Pancreas (tissue), 10 donors: ENCODE measurements at regions not wholly inside any gene's neighbourhood (a gene's known extent, or its start where the extent isn't known, plus 50 kb on each side); places are given as distances from the start of the nearest gene placed in this dataset.

Source experiments
- ATAC-seq, 4 donors: fragments of 200-7000 bp; cut with Tn5 transposase; one replicate each; pipeline versions ENCODE4 v1.8.0 to v1.9.1; 2020; ENCODE audit warnings: mild to moderate bottlenecking in 4 of 4, moderate library complexity in 4 of 4
- DNase-seq, 6 donors: peaks; one replicate each; pipeline ENCODE4 v3.0.0-alpha.2; 2020
- FAIRE-seq: peaks from 2 replicates; lab custom pipeline; 2012; peaks lifted over from hg19 to GRCh38; lab: Jason Lieb, UNC
- H3K27ac ChIP-seq, 4 donors: fragments of 200-600 bp; sonication (generic); 1 replicate in 3 of 4; 2 replicates in 1 of 4; pipeline versions ENCODE4 v1.5.0 to v1.8.0; 2020
- H3K27me3 ChIP-seq, 4 donors: fragments of 200-600 bp; one replicate each; pipeline ENCODE4 v1.8.0; 2021
- H3K36me3 ChIP-seq, 3 donors: fragments of 200-600 bp; sonication (generic) in 1 of 3; one replicate each; pipeline versions ENCODE4 v1.5.0 to v1.8.0; 2020 to 2021
- H3K4me1 ChIP-seq, 3 donors: fragments of 200-600 bp; one replicate each; pipeline ENCODE4 v1.8.0; 2021
- H3K4me3 ChIP-seq, 4 donors: fragments of 200-600 bp; sonication (generic) in 2 of 4; one replicate each; pipeline versions ENCODE4 v1.5.0 to v1.8.0; 2020 to 2021
- H3K9me3 ChIP-seq, 4 donors: fragments of 200-600 bp; one replicate each; pipeline ENCODE4 v1.8.0; 2021
- WGBS, 2 donors: extraction: QIAGEN DNeasy Blood & Tissue Kit; methylation state at CpG; one replicate each; pipeline ENCODE4 v1.1.7; 2013; 5-methylcytosine and 5-hydroxymethylcytosine counted together
- intact Hi-C, 3 donors: fragments of 100-400 bp; cut with DNase I; formaldehyde crosslinking; loops; one replicate each; pipeline versions ENCODE4 v1.11.1 to v1.14.2; 2022
- TF ChIP-seq, protein P1 (sequence below), 4 donors: fragments of 200-600 bp; sonication (generic) in 3 of 4; IDR thresholded peaks; one replicate each; pipeline versions ENCODE4 v1.5.0 to v1.8.0; 2021; ENCODE audit warnings: antibody characterized with exemption in 4 of 4
- donor health status: healthy with polysubstance abuse.
- donor health status: DM: no; HTN: no; CAD: no; lungs with moderate emphysema.
- donor health status: DM: no; HTN: no; CAD: no.
- donor health status: control.
- donor health status: control.
- donor health status: Bipolar disorder and iron deficiency.
- donor health status: DM: yes; HTN: yes; CAD: no.
- donor health status: DM: no; HTN: no; CAD: no.
- donor health status: DM: no; HTN: no; CAD: no.
- donor health status: DM: yes; HTN: yes; CAD: no.

DNA sequence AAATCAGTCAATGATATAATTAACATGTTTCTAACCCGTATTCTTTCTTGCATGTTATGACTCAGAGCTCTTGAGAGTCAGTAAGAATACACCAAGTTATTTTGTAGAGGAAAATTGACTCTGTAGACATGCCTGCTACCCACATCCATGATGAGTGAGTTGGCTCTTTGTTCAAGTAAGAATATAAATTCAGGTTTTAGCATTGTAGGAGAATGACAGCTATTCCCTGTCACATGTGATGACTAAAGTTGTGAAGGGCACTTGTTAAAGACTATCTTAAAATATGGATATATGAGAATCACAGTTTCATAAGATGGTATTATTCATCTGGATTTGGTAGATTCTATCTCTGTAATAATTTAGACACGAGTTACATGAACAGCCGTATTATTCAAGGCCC lies 209.1 kb downstream of the CCDC59 start:
- intact Hi-C loops, result no loop called here
- Histone ChIP-seq H3K27me3 (no peaks in the 10 kb centered on the region), H3K27ac (no peak overlapping the region), H3K4me1 (no peaks in the 10 kb centered on the region), H3K4me3 (no peak overlapping the region), H3K9me3 (no peaks in the 10 kb centered on the region), H3K36me3 (no peaks in the 10 kb centered on the region)
- DNase-seq (no peak), ATAC-seq (no peak), FAIRE-seq (no peak)
- WGBS, 2 donors, result 51 to 66% methylated on average over 3 of the region's 3 CpGs
- TF ChIP-seq, protein P1, sequence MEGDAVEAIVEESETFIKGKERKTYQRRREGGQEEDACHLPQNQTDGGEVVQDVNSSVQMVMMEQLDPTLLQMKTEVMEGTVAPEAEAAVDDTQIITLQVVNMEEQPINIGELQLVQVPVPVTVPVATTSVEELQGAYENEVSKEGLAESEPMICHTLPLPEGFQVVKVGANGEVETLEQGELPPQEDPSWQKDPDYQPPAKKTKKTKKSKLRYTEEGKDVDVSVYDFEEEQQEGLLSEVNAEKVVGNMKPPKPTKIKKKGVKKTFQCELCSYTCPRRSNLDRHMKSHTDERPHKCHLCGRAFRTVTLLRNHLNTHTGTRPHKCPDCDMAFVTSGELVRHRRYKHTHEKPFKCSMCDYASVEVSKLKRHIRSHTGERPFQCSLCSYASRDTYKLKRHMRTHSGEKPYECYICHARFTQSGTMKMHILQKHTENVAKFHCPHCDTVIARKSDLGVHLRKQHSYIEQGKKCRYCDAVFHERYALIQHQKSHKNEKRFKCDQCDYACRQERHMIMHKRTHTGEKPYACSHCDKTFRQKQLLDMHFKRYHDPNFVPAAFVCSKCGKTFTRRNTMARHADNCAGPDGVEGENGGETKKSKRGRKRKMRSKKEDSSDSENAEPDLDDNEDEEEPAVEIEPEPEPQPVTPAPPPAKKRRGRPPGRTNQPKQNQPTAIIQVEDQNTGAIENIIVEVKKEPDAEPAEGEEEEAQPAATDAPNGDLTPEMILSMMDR (IDR thresholded peaks at IDR 0.05), result no peak

DNA sequence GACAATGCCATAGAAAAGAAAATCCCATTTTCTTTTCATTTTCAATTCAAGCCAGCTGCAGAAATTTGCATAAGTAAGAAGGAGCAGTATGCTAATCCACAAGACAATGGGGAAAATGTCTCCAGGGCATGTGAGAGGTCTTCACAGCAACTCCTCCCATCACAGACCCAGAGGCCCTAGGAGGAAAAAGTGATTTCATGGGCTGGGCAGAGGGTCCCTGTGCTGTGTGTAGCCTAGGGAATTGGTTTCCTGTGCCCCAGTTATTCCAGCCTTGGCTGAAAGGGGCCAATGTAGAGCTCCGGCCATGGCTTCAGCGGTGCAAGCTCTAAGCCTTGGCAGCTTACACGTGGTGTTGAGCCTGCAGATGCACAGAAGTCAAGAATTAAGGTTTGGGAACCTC lies 211.4 kb downstream of the CCDC59 start:
- H3K27me3 ChIP-seq, result no peaks in the 10 kb centered on the region
- DNase-seq, result no peak
- H3K36me3 ChIP-seq, result no peaks in the 10 kb centered on the region
- H3K9me3 ChIP-seq, result no peaks in the 10 kb centered on the region
- 50 to 71% methylated on average over 3 of the region's 3 CpGs for WGBS, 2 donors
- no peaks in the 10 kb centered on the region for H3K4me1 ChIP-seq
- no peak overlapping the region for H3K4me3 ChIP-seq
- no peak overlapping the region for H3K27ac ChIP-seq
- FAIRE-seq, result no peak
- no peak for ATAC-seq
- intact Hi-C loops, result no loop called here
- TF ChIP-seq, protein P1 (IDR thresholded peaks at IDR 0.05), result no peak

DNA sequence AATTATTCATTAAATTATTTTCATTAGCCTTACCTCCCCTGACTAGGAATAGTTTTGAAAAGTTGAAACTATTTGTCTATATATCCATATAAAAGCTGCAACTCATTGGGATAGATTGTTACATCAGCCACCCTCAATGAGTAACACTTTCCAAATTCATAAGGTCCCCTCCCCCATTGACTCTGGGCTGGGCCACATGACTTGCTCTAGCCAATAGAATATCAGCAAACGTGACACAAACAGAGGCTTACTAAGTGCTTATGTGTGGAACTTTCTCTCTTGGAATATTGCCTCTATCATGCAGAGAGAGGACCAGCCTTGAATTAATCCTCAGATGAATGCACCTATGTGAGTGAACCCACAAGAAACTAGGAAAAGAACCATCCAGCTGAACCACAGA lies 213.7 kb downstream of the CCDC59 start:
- intact Hi-C loops, result no loop called here
- FAIRE-seq, result no peak

DNA sequence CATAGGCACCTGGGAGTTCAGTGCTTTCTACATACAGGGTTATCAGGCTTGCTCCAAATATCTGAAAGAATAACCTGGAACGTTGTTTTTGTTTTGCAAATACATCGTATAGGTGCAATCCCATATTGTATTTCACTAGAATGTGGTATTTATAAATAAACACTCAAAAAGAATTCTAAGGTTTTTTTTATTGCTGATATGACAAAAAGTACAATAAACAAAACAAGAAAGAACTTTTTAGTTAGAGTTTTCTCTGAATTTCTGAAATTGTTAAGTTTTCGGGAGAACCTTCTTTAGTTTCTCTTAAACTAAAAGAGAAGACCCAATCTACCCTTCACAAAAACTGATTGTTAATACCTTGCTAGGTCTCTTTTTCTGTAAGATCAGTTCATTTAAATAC lies 225.8 kb downstream of the CCDC59 start:
- Histone ChIP-seq H3K4me1 (no peaks in the 10 kb centered on the region), H3K9me3 (no peaks in the 10 kb centered on the region), H3K27ac (no peak overlapping the region), H3K27me3 (no peaks in the 10 kb centered on the region), H3K36me3 (no peaks in the 10 kb centered on the region), H3K4me3 (no peak overlapping the region)
- TF ChIP-seq, protein P1 (IDR thresholded peaks at IDR 0.05), result no peak
- FAIRE-seq (no peak), ATAC-seq (no peak), DNase-seq (no peak)
- intact Hi-C loops, result no loop called here
- WGBS, 2 donors, result 75 to 86% methylated on average over 3 of the region's 3 CpGs

More for the DNA sequence above, 213.7 kb downstream of the CCDC59 start:
- H3K27me3 ChIP-seq, result no peaks in the 10 kb centered on the region
- ATAC-seq (no peak), DNase-seq (no peak)
- H3K4me3 ChIP-seq, result no peak overlapping the region
- no peaks in the 10 kb centered on the region for H3K4me1 ChIP-seq
- 24 to 39% methylated on average over 1 of the region's 1 CpG for WGBS, 2 donors
- TF ChIP-seq, protein P1 (IDR thresholded peaks at IDR 0.05), result no peak
- H3K27ac ChIP-seq, result no peak overlapping the region
- H3K36me3 ChIP-seq, result no peaks in the 10 kb centered on the region
- H3K9me3 ChIP-seq, result no peaks in the 10 kb centered on the region

DNA sequence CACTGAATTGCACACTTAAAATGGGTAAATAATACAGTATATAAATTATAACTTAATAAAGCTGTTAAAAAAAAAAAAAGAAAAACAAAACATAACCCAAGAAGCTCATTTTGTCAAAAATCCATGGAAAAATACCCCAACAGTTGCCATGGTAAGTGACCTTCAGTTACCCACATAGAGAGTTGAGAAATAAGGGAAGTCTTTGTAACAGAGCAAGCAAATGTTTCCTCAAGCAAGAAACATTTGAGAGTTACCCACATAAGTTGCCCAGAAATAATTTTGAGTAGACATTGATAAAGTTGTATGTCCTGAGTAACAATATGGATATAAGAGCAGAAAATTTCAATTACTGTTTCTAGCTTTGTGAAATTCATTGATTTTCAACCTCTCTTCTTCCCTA lies 227.4 kb downstream of the CCDC59 start:
- Histone ChIP-seq H3K27ac (no peak overlapping the region), H3K27me3 (no peaks in the 10 kb centered on the region), H3K4me3 (no peak overlapping the region), H3K9me3 (no peaks in the 10 kb centered on the region), H3K36me3 (no peaks in the 10 kb centered on the region), H3K4me1 (no peaks in the 10 kb centered on the region)
- TF ChIP-seq, protein P1 (IDR thresholded peaks at IDR 0.05), result no peak
- ATAC-seq, result peak in 1 of 4 donors; percentile 29
- intact Hi-C loops, result no loop called here
- DNase-seq, result no peak
- no peak for FAIRE-seq
